IPS-18c (cell line): ENCODE measurements at regions not wholly inside any gene's neighbourhood (a gene's known extent, or its start where the extent isn't known, plus 50 kb on each side); places are given as distances from the start of the nearest gene placed in this dataset.
A peak's percentile ranks its signal among the peaks of the same experiment; 100 is the strongest.
"Not testable (repeated sequence)": the region's sequence is repeated elsewhere in the genome, so short reads cannot be mapped to it uniquely, and the experiment has no call there.

Experiments used
- H3K4me3 ChIP-seq: 2 replicates; pipeline ENCODE4 v1.7.0; 2013; ENCODE audit warnings: low read depth, mild to moderate bottlenecking, low read length, moderate library complexity; ENCODE audit not compliant: insufficient read depth
- H3K9me3 ChIP-seq: one replicate; pipeline ENCODE4 v1.6.1; 2013; ENCODE audit warnings: mild to moderate bottlenecking, low read length, moderate library complexity; ENCODE audit not compliant: control insufficient read depth, insufficient read depth

DNA sequence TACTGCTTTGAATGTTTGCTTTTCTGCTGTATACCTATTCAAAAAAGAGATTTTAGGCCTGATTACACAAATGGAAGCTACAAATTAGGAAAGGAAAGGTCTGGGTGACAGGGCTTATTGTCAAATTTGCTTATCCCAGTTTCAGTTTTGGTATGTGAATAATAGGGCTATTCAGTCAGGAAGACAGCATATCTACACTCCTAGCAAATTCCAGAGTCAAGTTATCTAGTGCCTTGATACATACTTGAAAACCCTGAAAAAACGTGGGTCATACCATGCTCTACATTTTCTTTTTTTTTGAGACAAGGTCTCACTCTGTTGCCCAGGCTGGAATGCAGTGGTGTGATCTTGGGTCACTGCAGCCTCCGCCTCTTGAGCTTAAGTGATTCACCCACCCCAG lies 59.2 kb upstream of the CCDC180 start:
- H3K9me3 ChIP-seq, H3K4me3 ChIP-seq: not testable (repeated sequence)

DNA sequence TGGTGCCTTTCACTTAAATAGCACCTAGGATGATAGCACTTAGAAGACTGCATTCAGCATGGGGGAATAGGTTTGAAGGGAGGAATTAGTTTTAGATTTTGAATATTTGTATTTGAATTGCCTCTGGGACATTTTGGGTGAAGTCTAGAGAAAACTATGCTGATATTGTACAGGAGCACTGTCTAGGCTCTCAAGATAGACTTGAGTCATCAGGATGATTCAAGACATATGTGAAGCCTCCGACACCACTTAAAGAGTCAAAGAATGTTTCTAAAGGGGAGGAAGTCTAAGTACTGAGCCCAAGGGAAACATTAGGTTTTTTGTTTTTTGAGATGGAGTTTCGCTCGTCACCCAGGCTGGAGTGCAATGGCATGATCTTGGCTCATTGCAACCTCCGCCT lies 63.9 kb upstream of the CCDC180 start:
- Histone ChIP-seq H3K4me3 (no peak overlapping the region), H3K9me3 (no peaks in the 10 kb centered on the region)

DNA sequence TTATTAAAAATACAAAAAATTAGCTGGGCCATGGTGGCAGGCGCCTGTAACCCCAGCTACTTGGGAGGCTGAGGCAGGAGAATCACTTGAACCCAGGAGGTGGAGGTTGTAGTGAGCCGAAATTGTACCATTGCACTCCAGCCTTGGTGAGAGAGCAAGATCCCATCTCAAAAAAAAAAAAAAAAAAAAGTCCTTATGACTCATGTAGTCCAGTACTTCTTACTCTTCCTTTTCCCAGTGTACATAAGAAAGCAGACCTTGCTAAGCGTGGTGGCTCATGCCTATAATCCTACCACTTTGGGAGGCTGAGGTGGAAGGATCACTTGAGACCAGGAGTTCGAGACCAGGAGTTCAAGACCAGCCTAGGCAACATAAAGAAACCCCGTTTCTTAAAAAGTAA lies 66.0 kb upstream of the CCDC180 start:
- H3K9me3 ChIP-seq, result not testable (repeated sequence)

DNA sequence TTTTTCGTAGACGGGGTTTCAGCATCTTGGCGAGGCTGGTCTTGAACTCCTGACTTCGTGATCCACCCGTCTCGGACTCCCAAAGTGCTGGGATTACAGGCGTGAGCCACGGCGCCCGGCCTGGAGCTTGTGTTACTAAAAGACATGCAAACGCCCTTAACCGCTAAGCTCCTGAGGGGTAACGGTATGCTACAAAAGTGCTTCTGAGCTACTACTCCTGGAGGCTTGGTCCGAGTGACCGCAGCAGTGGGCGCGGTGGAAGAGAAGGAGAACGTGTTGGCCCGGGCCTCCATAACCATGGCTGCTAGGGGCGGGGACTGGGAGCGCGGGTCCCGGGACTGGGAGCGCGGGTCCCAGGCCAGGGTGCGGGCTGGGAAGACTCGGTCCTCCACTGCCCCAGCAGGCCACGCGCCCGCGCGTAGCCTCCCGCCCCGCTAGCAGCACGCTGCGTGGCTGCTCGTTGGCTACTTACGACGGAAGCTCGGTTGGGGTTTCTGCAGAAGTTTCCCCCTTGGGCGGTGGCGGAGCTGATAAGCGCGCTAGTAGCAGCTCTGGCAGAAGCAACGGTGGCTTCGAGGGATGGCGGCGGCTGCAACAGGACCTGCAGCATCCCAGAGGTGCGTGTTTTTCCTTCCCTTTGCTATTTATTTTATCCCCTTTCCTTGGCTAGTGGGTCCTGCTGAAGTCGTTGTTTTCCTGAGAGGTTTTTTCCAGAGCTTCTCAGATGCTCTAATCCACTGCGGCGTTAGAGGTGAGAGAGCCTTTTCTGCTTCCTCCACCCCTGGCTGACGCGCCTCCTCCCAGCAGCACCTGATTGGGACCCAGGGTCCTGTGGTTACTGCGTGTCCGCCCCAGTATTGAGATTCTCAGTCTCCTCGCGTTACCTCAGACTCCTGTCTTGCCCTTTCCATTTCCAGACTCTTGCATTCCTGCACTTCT lies 69.2 kb upstream of the CCDC180 start:
- no peaks in the 10 kb centered on the region for H3K9me3 ChIP-seq
- peak overlapping the region; percentile 79 for H3K4me3 ChIP-seq

More for the DNA sequence above, 66.0 kb upstream of the CCDC180 start:
- H3K4me3 ChIP-seq, result not testable (repeated sequence)

DNA sequence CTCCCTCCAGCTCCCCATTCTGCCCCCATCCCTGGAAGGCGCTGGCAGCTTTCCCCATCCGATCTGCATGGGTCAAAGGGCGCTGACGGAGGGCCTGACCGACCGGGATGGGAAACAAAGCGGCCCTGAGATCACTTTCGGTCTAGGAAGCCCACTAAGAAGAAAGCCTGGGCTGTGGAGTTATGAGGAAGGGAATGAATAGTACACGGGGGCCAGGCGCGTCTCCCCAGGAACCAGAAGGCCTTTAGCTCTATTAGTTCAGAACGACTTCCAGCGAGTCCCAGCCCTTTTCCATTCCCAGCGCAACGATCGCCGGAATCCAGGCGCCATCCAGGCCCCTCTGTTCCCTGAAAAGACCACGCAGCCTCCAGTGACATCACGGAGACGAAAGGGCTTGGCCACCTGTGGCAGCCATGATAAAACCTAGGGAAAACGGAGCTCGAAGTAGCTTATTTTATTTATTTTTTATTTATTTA lies 70.1 kb upstream of the CCDC180 start:
- Histone ChIP-seq H3K9me3 (no peaks in the 10 kb centered on the region), H3K4me3 (peak overlapping the region; percentile 79)

DNA sequence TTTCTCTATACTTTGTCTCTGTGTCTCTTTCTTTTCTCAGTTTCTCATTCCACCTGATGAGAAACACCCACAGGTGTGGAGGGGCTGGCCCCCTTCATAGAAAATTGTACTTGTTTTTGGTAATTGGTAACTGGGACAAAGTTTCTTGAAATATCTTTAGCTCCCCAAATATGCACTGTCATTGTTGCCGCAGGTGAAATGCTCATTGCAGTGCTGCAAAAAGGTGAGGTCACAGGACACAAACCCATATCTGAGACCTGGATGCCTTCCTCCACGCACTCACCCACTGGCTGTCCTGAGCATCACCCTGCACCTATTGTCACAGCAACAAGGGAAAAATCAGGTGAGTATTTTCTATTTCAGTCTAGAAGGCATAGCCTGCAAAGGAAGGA lies 74.5 kb upstream of the CCDC180 start:
- H3K4me3 ChIP-seq, H3K9me3 ChIP-seq: not testable (repeated sequence)

DNA sequence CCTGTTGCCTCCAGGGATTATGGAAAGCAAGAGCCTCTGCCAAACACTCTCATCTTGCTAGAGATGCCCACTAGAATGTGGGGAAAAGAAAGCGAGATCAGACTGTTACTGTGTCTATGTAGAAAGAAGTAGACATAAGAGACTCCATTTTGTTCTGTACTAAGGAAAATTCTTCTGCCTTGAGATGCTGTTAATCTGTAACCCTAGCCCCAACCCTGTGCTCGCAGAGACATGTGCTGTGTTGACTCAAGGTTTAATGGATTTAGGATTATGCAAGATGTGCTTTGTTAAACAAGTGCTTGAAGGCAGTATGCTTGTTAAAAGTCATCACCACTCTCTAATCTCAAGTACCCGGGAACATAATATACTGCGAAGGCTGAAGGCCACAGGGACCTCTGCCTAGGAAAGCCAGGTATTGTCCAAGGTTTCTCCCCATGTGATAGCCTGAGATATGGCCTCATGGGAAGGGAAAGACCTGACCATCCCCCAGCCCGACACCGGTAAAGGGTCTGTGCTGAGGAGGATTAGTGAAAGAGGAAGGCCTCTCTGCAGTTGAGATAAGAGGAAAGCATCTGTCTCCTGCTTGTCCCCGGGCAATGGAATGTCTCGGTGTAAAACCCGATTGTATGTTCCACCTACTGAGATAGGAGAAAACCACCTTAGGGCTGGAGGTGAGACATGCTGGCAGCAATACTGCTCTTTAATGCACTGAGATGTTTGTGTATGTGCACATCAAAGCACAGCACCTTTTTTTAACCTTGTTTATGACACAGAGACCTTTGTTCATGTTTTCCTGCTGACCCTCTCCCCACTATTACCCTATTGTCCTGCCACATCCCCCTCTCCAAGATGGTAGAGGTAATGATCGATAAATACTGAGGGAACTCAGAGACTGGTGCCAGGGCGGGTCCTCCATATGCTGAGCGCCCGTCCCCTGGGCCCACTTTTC lies 75.1 kb upstream of the CCDC180 start:
- H3K4me3 ChIP-seq, result not testable (repeated sequence)

DNA sequence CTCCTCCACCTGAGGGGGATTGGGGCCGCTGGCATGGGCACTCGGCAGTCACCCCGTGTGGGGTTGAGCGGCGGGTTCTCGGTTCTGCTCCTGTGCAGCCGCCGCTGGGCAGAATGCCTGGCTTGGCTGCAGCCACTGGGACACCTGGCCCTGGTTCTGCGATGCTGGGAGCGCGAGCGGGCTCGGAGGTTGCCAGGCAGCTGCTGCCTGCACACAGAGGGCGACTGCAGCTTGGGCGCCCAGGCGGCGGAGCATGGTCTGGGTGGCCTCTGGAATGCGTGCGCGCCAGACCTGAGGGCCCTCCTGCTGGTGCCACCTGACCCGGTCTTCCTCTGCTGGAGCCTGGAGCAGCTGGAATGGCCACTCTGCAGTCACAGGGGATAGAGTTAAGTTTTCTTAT lies 85.1 kb upstream of the CCDC180 start:
- peak overlapping the region; percentile 77 for H3K4me3 ChIP-seq
- not testable (repeated sequence) for H3K9me3 ChIP-seq

More for the DNA sequence above, 75.1 kb upstream of the CCDC180 start:
- not testable (repeated sequence) for H3K9me3 ChIP-seq

DNA sequence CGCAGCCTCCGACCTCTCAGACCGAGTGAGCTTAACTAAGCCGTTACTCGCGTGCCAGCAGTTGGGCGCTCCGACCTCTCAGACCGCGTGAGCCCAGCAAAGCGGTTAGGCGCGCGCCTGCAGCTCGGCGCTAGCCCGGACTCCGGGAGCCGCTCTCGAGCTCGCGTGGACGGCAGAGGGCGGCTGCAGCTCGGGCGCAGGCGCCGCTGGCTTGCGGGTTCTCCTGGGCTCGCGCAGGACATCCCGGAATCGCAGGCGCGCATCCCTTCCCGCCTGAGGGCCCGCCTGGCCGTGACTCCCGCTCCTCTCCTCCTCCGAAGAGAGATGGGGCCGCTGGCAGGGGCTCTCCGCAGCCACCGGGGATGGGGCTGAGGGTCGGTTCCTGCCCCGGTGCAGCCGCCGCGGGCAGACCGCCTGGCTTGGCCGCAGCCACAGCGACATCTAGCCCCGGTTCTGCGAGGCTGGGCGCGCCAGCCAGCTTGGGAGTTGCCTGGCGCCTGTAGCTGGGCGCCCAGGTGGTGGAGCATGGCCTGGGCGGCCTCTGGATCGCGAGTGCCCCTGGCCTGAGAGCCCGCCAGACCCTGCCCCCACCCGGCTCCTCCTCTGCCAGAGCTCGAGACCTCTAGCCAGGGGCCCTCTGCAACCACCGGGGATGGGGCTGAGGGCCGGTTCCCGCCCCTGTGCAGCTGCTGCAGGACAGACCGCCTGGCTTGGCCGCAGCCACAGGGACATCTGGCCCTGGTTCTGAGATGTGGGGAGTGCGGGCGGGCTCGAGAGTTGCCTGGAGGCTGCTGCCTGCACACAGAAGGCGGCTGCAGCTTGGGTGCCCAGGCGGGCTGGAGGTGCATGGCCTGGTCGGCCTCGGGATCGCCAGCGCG lies 85.7 kb upstream of the CCDC180 start:
- H3K9me3 ChIP-seq, result not testable (repeated sequence)
- peak overlapping the region; percentile 77 for H3K4me3 ChIP-seq

DNA sequence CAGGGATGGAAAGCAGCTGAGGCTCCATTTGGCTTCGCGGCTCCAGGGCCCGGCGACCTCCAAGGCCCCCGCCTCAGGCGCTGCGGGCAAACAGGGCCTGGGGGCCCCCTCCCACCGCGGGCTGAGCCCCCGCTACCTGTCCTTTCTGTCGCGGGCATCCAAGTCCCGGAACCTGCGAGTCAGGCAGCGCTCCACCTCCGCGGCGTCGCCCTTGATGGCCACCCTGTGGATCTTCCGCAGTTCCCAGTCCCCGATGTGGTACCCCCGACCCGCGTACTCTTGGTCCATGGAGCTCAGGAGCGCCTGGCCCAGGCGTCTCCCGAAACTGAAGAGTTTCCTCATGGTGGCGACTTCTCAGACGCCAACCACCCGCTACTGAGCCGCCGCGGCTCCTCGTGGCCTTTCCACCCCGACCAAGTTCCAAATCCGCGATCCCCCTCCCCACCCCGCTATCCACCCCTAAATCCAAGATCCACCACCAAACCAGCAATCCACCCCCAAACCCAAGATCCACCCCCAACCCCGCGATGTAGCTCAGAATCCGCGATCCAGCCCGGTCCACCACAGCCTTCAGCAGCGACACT lies 86.5 kb upstream of the CCDC180 start:
- Histone ChIP-seq H3K4me3 (peak overlapping the region; percentile 77), H3K9me3 (no peaks in the 10 kb centered on the region)

DNA sequence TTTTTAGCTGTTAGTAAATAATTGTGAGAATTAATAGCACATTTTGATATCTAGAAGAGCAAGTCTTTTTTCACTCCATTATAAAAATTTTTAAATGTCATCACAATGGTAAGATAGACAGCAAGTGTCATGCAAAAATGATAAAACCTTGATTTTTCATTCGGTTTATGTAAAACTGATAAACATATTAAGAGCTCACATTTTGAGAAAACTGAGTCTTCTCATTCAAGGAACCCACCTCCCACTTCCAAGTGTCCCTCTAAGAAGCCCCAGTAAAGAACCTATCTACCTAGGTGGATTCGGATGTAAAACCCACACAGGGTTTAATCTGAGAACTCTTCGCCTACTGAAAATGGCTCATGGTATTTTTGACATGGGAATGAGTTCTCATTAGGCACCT lies 87.1 kb upstream of the CCDC180 start:
- H3K9me3 ChIP-seq, result not testable (repeated sequence)
- peak overlapping the region; percentile 77 for H3K4me3 ChIP-seq

DNA sequence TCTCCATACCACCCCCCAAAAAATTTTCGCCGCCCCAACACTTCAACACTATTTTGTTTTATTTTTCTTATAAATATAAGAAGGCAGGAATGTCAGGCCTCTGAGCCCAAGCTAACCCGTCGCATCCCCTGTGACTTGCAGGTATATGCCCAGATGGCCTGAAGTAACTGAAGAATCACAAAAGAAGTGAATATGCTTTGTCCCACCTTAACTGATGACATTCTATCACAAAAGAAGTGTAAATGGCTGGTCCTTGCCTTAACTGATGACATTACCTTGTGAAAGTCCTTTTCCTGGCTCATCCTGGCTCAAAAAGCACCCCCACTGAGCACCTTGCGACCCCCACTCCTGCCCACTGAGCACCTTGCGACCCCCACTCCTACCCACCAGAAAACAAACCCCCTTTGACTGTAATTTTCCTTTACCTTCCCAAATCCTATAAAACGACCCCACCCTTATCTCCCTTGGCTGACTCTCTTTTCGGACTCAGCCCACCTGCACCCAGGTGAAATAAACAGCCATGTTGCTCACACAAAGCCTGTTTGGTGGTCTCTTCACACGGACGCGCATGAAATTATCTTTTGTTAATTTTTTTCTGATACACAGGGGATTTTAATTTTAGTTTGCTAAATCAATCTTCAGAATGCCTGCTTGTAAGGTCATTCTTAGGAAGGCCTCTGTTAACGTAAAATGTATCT lies 87.9 kb upstream of the CCDC180 start:
- H3K4me3 ChIP-seq, result 0 out of 2 replicates have a peak overlapping the region, but pooled peaks have one; percentile 15
- not testable (repeated sequence) for H3K9me3 ChIP-seq

DNA sequence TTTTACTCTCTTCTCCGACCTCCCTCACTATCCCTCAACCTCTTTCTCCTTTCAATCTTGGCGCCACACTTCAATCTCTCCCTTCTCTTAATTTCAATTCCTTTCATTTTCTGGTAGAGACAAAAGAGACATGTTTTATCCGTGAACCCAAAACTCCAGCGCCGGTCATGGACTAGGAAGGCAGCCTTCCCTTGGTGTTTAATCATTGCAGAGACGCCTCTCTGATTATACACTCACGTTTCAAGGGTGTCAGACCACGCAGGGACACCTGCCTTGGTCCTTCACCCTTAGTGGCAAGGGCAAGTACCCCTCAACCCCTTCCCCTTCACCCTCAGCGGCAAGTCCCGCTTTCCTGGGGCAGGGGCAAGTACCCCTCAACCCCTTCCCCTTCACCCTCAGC lies 92.3 kb upstream of the CCDC180 start:
- H3K4me3 ChIP-seq, result peak overlapping the region; percentile 51
- not testable (repeated sequence) for H3K9me3 ChIP-seq

DNA sequence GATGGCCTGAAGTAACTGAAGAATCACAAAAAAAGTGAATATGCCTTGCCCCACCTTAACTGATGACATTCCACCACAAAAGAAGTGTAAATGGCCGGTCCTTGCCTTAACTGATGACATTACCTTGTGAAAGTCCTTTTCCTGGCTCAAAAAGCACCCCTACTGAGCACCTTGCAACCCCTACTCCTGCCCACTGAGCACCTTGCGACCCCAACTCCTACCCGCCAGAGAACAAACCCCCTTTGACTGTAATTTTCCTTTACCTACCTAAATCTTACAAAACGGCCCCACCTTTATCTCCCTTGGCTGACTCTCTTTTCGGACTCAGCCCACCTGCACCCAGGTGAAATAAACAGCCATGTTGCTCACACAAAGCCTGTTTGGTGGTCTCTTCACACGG lies 92.9 kb upstream of the CCDC180 start:
- H3K4me3 ChIP-seq, result peak overlapping the region; percentile 49; the same call in 1 of the 2 replicates
- H3K9me3 ChIP-seq, result not testable (repeated sequence)

DNA sequence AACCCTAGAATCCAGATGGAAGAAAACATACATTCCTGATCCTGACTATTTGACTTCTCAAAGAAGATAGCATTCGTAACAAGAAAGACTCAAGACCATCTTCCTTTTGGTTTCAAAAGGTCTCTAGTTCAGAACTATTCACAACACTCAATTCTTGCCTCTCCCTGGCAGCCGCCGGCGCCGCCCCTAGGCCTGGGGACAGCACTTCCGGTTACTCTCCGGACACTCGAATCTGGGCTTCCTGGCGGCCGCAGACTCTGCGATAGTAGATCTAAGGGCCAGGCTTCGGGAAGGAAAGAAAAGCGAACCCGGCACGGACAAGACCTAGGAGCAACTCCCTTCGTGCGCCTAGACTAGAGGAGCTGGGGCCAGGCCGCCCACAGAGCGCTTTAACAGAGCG lies 107.8 kb upstream of the CCDC180 start:
- H3K4me3 ChIP-seq, H3K9me3 ChIP-seq: not testable (repeated sequence)

DNA sequence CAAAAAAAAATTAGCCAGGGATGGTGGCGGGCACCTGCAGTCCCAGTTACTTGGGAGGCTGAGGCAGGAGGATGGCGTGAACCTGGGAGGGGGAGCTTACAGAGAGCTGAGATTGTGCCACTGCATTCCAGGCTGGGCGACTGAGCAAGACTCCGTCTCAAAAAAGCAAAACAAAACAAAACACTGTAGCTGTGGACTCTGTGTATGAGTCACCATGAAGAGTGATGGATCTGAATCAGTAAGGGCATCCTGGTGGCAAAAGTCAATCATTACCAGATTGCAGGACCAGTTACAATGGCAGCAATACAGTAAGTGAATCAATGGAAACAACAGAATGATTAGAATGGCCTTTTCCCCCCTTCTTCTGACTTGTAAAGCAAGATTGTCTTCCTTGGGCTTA lies 113.7 kb upstream of the CCDC180 start:
- not testable (repeated sequence) for H3K4me3 ChIP-seq, H3K9me3 ChIP-seq
